ENCODE measurements at regions not wholly inside any gene's neighbourhood (a gene's known extent, or its start where the extent isn't known, plus 50 kb on each side); places are given as distances from the start of the nearest gene placed in this dataset.
"Not testable (repeated sequence)": the region's sequence is repeated elsewhere in the genome, so short reads cannot be mapped to it uniquely, and the experiment has no call there.

GRCh38 chr22:49657974-49658590 lies 169.6 kb downstream of the BRD1 start:
- DNase-seq = no peak

DNA sequence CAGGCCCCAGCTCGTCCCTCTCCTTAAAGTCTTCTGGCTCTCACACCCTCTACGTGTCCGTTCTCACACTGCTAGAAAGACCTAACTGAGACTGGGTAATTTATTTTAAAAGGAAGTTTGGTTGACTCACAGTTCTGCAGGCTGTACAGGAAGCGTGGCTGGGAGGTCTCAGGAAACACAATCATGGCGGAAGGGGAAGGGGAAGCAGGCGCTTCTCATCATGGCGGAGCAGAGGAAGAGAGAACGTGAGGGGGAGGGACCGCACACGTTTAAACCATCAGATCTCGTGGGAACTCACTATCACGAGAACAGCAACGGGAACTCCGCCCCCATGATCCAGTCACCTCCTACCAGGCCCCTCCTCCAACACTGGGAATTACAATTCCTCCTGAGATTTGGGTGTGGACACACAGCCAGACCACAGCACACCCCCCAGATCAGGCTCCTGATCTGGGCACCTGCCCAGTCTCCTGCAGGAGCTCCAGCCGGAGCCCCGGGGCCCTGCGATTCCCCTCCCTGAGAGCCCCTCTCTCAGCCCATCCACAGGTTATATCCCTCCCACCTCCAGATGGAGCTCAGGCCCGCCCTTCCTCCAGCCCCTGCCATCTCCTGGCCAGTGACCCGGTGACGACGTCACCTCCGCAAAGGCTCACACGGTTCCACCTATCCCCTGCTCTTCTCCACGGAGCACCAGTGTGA lies 170.2 kb downstream of the BRD1 start:
- peak; percentile 40 for DNase-seq

DNA sequence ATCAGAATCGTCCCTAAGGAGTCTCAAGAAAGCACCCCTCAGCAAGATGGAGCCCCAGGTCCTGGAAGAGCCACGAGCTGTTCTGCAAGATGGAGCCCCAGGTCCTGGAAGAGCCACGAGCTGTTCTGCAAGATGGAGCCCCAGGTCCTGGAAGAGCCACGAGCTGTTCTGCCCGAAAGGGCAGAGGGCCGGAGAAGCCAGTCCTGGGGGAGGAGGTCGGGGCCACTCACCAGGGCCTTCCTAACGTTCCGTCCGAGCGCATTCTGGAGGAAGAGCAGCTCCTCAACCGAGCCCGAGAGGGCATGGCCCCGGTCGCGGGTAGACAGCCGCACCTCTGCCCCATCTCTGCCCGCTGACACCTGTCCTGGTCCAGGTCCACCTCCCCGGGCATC lies 170.8 kb downstream of the BRD1 start:
- not testable (repeated sequence) for DNase-seq

DNA sequence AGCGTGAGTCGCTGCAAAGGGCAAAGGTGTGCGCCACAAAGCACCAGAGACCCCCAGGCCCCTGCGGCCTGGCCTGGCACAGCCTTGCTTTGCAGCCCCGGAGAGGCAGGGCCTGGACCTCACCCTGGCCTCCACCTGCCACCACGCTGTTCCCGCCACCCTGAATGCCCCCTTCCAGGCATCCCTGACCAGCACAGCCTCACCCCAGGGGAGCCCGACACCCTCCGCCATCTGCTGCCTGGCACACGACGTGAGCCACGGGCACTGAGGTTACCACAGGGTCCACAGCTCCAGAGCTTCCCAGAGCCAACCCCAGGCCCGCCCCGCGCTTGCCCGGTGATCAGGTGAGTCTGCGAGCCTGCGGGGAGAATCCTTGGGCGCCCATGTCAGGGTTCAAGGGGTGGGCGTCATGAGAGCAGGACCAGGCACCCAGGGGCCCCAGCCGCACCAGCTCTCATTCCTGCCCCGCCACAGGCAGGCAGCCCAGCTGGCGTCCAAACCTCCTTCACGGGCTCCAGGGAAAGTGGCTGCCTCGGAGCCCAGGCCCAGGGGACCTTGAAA lies 171.3 kb downstream of the BRD1 start:
- DNase-seq = no peak

- no peak for DNase-seq
Observed at GRCh38 chr22:49655168-49655812, 172.4 kb downstream of the BRD1 start.

GRCh38 chr22:49650336-49651241 lies 177.1 kb downstream of the BRD1 start:
- DNase-seq = no peak

- DNase-seq = no peak
Observed at GRCh38 chr22:49649166-49650068, 178.3 kb downstream of the BRD1 start.

DNA sequence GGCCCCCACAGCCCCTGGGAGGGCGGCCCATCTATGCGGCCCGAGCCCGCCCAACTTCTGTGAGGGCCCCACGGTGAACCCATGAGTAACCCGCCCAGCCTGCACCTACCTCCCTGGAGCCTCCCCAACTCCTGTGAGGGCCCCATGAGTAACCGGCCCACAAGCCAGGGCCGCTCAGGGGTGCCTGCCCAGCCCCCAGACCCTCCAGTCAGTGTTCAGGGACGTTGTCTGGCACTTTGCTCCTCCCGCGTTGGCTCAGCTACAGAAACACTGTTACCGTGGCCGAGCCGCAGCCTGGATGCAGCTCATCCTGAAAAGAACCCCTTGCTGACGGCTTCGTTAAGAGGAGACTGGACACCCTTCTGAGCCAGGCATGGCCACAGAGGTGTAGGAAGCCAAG lies 179.6 kb downstream of the BRD1 start:
- no peak for DNase-seq

DNA sequence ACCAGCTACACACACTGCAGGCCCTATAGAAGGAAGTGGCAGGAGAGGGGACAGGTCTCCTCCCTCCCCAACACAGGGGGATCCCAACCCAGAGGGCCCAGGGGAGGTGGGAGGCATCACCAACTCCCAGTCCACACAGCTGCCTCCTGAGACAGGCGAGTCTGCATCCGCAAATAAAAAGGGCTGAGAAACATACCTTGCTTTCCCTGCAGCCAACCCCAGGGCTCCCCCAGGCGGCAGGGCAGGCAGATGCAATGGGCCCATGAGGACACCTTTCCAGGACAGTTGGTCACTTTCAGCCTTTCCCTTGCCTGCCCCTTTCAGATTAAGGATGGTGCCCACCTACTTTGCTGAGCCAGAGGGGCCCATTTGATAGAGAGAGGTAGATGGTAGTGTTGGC lies 180.0 kb downstream of the BRD1 start:
- DNase-seq = no peak

GRCh38 chr22:49646876-49647275 lies 180.8 kb downstream of the BRD1 start:
- DNase-seq = no peak

GRCh38 chr22:49645791-49646550 lies 181.7 kb downstream of the BRD1 start:
- no peak for DNase-seq

DNA sequence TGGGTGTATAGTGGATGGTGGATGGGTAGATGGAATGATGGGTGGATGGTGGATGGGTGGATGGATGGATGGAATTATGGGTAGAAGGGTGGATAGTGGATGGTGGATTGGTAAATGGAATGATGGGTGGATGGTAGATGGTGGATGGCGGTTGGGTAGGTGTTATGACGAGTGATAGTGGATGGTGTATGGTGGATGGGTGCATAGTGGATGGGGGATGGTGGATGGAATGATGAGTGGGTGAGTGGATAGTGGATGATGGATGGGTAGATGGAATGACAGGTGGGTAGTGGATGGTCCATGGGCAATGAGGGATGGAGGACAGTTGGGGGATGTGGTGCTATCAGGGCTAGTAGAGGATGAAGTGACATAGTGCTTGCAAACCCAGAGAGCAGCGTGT lies 182.4 kb downstream of the BRD1 start:
- no peak for DNase-seq

DNA sequence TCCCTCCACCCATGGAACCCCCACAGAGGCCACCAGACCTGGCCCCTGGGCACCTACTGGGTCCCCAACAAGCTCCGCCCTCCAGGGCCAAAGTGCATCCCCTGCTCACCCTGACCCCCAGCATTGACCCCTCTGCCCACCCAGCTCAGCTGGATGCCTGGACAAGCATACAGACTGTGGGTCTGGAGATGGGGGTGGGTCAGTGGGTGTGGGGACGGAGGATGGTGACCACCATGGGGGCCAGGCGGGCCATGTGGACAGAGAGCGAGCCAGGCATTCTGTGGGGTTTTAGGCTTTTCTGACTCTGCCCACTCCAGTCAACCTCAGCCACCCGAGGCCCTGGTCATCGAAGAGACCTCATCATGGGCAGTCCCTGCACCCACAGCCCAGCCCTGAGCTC lies 183.7 kb downstream of the BRD1 start:
- DNase-seq = no peak

- no peak for DNase-seq
Observed at GRCh38 chr22:49643466-49643865, 184.2 kb downstream of the BRD1 start.

- DNase-seq = no peak
Observed at GRCh38 chr22:49642741-49643140, 184.9 kb downstream of the BRD1 start.

DNA sequence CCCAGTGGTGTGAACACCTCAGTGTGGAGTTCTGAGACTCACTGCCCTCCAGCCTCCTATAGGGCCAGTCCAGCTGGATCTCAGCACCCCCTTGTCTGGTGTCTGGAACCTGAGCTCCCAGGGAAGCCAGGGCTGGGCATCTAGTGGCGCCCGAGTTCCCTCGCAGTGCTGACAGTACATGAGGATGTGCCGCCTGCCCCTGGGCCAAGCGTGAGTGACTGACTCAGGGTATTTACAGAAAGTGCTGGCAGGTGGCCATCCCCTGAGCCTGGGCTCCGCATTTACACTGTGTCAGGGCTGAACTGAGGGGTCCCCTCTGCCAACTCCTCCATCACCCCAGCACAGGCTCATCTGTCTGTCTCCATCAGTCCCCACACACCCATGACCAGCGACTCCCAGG lies 185.3 kb downstream of the BRD1 start:
- DNase-seq = no peak

DNA sequence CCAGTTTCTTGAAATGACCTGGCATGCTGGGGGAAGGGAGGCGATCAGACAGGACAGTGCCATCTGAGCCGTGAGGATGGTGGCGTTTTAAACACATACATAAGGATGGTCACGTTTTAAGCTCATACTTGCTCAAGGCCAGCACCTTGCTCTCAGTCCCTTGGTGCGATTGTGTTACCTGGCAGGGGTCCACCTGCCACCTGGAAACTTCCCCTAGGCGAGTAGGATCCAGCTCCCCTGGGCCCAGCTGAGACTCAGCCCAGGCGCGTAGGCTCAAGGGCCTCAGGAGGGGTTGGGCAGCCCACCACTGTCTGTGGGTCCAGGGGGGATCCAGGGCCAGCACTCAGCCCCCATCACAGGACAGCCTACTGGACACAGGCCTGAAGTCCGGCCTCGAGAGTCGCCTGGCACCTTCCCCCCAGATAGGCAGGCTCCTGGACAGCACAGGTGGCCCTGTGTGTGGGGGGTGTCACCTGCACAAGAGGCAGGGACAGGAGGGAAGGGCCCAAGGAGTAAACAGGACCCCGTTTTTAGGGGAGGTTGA lies 185.8 kb downstream of the BRD1 start:
- no peak for DNase-seq

- no peak for DNase-seq
Observed at GRCh38 chr22:49640366-49641095, 187.1 kb downstream of the BRD1 start.

DNA sequence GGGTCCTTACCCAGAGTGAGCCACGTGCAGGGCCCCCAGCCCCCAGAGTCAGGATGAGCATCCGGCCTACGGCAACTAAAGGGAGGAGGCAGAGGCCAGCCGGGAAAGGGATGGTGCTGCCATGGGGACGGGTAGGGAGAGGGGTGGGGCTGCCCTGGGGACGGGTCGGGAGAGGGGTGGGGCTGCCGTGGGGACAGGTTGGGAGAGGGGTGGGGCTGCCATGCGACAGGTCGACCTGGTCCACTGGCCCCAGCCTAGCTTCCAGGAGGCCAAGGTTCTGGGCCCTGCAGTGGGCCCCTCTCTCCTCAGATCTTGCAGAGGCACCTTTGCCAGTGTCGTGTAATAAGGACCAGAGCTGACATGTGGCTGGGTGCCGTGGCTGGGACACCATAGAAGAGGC lies 187.7 kb downstream of the BRD1 start:
- DNase-seq = no peak

DNA sequence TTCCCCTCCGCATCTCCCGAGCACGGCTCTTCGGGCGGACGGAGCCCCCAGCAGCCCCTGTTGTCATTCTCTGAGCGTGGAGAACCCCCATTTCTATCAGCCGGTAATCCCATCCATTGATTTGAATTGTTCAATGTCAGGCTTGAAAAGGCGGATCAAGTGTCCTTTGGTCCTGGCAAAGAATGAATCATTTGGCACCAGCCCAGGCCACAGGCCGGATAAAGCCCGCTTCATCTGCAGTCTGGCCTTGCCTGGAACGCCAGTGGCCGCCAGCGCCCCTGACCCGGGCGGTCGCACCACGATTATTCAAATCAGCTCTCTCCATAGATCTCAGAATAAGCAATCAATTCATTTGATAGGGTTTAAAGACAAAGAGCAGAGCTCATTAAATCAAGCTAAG lies 188.9 kb downstream of the BRD1 start:
- no peak for DNase-seq
